ENCODE measurements at regions not wholly inside any gene's neighbourhood (a gene's known extent, or its start where the extent isn't known, plus 50 kb on each side); places are given as distances from the start of the nearest gene placed in this dataset.

DNA sequence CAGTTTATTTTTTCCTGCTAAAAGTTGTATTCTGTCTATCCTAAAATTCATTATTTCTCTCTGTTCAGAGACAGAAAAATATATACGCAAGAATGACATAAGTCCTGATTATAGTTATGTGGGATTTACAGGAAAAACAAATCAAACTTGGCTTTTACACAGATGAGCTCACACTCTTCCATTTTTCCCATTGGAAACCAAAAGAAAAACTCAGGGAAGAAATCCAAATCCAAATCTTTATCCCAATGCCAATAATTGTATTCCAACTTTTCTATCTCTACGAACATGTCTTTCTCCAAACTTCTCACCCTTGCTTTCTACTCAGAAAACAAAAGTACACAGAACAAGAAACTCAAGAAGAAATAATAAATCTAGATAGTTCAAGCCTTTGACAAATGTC lies 249.1 kb upstream of the TMEFF2 start:
- BruUV-seq (replicated peaks) = no TSS peak
- no peaks in the 10 kb centered on the region for H3K79me2 ChIP-seq (ENCODE audit: control insufficient read depth, insufficient read depth, low read length)
- no peak overlapping the region for H3K4me2 ChIP-seq (ENCODE audit: control insufficient read depth, insufficient read depth)
- ChIA-PET CTCF (no interaction called here), RAD21 (ENCODE audit: unreplicated experiment) (no interaction called here), SMC1A (ENCODE audit: uncharacterized antibody, unreplicated experiment) (no interaction called here), POLR2A (no interaction called here)
- no peaks in the 10 kb centered on the region for H3K27me3 ChIP-seq (replicated peaks in 1 of 2; ENCODE audit: control insufficient read depth in 2 of 2, insufficient read depth in 2 of 2, low read length in 1 of 2)
- no peaks in the 10 kb centered on the region for H3K36me3 ChIP-seq (ENCODE audit: control insufficient read depth in 2 of 2, insufficient read depth in 2 of 2, low read length in 1 of 2)
- no peaks in the 10 kb centered on the region for H4K20me1 ChIP-seq (ENCODE audit: control insufficient read depth, insufficient read depth)
- intact Hi-C loops (cut with micrococcal nuclease; ENCODE audit: unreplicated experiment) (no loop called here), in situ Hi-C loops (cut with MboI) (no loop called here)
- no peak for FAIRE-seq
- no peak for DNase-seq (ENCODE audit: low read depth, low spot score)
- 0% methylated on average over 2 of the region's 2 CpGs for WGBS (ENCODE audit: insufficient coverage, insufficient replicate concordance, low lambda C conversion rate, missing lambda C conversion rate)
- H3K9me3 ChIP-seq (replicated peaks; ENCODE audit: control insufficient read depth, insufficient read depth, low read length) = no peaks in the 10 kb centered on the region
- no peak for ATAC-seq
- no peak overlapping the region for H2AFZ ChIP-seq (ENCODE audit: control insufficient read depth, low read depth, low read length)
- H3K4me3 ChIP-seq = no peak overlapping the region
- H3K27ac ChIP-seq (ENCODE audit: control insufficient read depth, insufficient read depth) = no peak overlapping the region
- no peak overlapping the region for H3K9ac ChIP-seq (ENCODE audit: control insufficient read depth, insufficient read depth, low read length)
- no peaks in the 10 kb centered on the region for H3K4me1 ChIP-seq (ENCODE audit: control insufficient read depth, insufficient read depth, low read length)
- no peak for TF ChIP-seq STAT3 (IDR thresholded peaks at IDR 0.05; ENCODE audit: low read depth, low read length)
- TF ChIP-seq, protein P1, sequence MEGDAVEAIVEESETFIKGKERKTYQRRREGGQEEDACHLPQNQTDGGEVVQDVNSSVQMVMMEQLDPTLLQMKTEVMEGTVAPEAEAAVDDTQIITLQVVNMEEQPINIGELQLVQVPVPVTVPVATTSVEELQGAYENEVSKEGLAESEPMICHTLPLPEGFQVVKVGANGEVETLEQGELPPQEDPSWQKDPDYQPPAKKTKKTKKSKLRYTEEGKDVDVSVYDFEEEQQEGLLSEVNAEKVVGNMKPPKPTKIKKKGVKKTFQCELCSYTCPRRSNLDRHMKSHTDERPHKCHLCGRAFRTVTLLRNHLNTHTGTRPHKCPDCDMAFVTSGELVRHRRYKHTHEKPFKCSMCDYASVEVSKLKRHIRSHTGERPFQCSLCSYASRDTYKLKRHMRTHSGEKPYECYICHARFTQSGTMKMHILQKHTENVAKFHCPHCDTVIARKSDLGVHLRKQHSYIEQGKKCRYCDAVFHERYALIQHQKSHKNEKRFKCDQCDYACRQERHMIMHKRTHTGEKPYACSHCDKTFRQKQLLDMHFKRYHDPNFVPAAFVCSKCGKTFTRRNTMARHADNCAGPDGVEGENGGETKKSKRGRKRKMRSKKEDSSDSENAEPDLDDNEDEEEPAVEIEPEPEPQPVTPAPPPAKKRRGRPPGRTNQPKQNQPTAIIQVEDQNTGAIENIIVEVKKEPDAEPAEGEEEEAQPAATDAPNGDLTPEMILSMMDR (IDR thresholded peaks at IDR 0.05 in 2 of 3, conservative IDR thresholded peaks at IDR 0.05 in 1 of 3; ENCODE audit: control insufficient read depth in 2 of 3, extremely low read depth in 1 of 3, insufficient read depth in 1 of 3, low read depth in 3 of 3, low read length in 3 of 3) = no peak
- TF ChIP-seq, protein P2, sequence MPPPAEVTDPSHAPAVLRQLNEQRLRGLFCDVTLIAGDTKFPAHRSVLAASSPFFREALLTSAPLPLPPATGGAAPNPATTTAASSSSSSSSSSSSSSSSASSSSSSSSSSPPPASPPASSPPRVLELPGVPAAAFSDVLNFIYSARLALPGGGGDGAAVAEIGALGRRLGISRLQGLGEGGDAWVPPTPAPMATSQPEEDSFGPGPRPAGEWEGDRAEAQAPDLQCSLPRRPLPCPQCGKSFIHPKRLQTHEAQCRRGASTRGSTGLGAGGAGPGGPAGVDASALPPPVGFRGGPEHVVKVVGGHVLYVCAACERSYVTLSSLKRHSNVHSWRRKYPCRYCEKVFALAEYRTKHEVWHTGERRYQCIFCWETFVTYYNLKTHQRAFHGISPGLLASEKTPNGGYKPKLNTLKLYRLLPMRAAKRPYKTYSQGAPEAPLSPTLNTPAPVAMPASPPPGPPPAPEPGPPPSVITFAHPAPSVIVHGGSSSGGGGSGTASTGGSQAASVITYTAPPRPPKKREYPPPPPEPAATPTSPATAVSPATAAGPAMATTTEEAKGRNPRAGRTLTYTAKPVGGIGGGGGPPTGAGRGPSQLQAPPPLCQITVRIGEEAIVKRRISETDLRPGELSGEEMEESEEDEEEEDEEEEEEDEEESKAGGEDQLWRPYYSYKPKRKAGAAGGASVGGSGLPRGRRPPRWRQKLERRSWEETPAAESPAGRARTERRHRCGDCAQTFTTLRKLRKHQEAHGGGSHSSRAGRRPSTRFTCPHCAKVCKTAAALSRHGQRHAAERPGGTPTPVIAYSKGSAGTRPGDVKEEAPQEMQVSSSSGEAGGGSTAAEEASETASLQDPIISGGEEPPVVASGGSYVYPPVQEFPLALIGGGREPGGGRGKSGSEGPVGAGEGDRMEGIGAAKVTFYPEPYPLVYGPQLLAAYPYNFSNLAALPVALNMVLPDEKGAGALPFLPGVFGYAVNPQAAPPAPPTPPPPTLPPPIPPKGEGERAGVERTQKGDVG (CRISPR knock-in tag; IDR thresholded peaks at IDR 0.05) = no peak
- TF ChIP-seq LARP7 (IDR thresholded peaks at IDR 0.05) = no peak
- no peak for TF ChIP-seq TCF12 (IDR thresholded peaks at IDR 0.05; ENCODE audit: low read depth, low read length)
- TF ChIP-seq, protein P3, sequence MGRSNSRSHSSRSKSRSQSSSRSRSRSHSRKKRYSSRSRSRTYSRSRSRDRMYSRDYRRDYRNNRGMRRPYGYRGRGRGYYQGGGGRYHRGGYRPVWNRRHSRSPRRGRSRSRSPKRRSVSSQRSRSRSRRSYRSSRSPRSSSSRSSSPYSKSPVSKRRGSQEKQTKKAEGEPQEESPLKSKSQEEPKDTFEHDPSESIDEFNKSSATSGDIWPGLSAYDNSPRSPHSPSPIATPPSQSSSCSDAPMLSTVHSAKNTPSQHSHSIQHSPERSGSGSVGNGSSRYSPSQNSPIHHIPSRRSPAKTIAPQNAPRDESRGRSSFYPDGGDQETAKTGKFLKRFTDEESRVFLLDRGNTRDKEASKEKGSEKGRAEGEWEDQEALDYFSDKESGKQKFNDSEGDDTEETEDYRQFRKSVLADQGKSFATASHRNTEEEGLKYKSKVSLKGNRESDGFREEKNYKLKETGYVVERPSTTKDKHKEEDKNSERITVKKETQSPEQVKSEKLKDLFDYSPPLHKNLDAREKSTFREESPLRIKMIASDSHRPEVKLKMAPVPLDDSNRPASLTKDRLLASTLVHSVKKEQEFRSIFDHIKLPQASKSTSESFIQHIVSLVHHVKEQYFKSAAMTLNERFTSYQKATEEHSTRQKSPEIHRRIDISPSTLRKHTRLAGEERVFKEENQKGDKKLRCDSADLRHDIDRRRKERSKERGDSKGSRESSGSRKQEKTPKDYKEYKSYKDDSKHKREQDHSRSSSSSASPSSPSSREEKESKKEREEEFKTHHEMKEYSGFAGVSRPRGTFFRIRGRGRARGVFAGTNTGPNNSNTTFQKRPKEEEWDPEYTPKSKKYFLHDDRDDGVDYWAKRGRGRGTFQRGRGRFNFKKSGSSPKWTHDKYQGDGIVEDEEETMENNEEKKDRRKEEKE (IDR thresholded peaks at IDR 0.05) = no peak
- TF ChIP-seq, protein P4, sequence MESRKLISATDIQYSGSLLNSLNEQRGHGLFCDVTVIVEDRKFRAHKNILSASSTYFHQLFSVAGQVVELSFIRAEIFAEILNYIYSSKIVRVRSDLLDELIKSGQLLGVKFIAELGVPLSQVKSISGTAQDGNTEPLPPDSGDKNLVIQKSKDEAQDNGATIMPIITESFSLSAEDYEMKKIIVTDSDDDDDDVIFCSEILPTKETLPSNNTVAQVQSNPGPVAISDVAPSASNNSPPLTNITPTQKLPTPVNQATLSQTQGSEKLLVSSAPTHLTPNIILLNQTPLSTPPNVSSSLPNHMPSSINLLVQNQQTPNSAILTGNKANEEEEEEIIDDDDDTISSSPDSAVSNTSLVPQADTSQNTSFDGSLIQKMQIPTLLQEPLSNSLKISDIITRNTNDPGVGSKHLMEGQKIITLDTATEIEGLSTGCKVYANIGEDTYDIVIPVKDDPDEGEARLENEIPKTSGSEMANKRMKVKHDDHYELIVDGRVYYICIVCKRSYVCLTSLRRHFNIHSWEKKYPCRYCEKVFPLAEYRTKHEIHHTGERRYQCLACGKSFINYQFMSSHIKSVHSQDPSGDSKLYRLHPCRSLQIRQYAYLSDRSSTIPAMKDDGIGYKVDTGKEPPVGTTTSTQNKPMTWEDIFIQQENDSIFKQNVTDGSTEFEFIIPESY (IDR thresholded peaks at IDR 0.05) = no peak
- TF ChIP-seq, protein P5, sequence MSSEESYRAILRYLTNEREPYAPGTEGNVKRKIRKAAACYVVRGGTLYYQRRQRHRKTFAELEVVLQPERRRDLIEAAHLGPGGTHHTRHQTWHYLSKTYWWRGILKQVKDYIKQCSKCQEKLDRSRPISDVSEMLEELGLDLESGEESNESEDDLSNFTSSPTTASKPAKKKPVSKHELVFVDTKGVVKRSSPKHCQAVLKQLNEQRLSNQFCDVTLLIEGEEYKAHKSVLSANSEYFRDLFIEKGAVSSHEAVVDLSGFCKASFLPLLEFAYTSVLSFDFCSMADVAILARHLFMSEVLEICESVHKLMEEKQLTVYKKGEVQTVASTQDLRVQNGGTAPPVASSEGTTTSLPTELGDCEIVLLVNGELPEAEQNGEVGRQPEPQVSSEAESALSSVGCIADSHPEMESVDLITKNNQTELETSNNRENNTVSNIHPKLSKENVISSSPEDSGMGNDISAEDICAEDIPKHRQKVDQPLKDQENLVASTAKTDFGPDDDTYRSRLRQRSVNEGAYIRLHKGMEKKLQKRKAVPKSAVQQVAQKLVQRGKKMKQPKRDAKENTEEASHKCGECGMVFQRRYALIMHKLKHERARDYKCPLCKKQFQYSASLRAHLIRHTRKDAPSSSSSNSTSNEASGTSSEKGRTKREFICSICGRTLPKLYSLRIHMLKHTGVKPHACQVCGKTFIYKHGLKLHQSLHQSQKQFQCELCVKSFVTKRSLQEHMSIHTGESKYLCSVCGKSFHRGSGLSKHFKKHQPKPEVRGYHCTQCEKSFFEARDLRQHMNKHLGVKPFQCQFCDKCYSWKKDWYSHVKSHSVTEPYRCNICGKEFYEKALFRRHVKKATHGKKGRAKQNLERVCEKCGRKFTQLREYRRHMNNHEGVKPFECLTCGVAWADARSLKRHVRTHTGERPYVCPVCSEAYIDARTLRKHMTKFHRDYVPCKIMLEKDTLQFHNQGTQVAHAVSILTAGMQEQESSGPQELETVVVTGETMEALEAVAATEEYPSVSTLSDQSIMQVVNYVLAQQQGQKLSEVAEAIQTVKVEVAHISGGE (CRISPR knock-in tag; IDR thresholded peaks at IDR 0.05) = no peak
- TF ChIP-seq TBL1XR1 (IDR thresholded peaks at IDR 0.05; ENCODE audit: low read depth, low read length) = no peak

Data from GM12878 (cell line).